Liver (tissue), 8 donors: ENCODE measurements at regions not wholly inside any gene's neighbourhood (a gene's known extent, or its start where the extent isn't known, plus 50 kb on each side); places are given as distances from the start of the nearest gene placed in this dataset.

Source experiments
- DNase-seq: peaks from one replicate; pipeline ENCODE4 v3.0.0-alpha.2; 2017; ENCODE audit warnings: low spot score
- H3K27ac ChIP-seq, 2 donors: one replicate each; pipeline ENCODE4 v1.7.0; 2013; ENCODE audit warnings: inconsistent platforms in 2 of 2, low read length in 2 of 2, control low read depth in 1 of 2, low read depth in 1 of 2, mild to moderate bottlenecking in 1 of 2
- H3K27me3 ChIP-seq, 4 donors: one replicate each; pipeline versions ENCODE4 v1.6.1 to v1.7.0; 2013; ENCODE audit warnings: low read length in 3 of 4, inconsistent platforms in 1 of 4, mild to moderate bottlenecking in 1 of 4, moderate library complexity in 1 of 4; ENCODE audit not compliant: control insufficient read depth in 4 of 4, insufficient read depth in 4 of 4
- H3K36me3 ChIP-seq, 4 donors: one replicate each; pipeline versions ENCODE4 v1.6.1 to v1.7.0; 2013; ENCODE audit warnings: low read length in 3 of 4, mild to moderate bottlenecking in 3 of 4, low read depth in 1 of 4, moderate library complexity in 1 of 4; ENCODE audit not compliant: control insufficient read depth in 4 of 4, insufficient read depth in 3 of 4
- H3K4me1 ChIP-seq, 4 donors: one replicate each; pipeline versions ENCODE4 v1.6.1 to v1.7.0; 2013; ENCODE audit warnings: low read length in 3 of 4, mild to moderate bottlenecking in 3 of 4, moderate library complexity in 1 of 4; ENCODE audit not compliant: control insufficient read depth in 4 of 4, insufficient read depth in 4 of 4
- H3K4me3 ChIP-seq, 3 donors: one replicate each; pipeline versions ENCODE4 v1.6.1 to v1.7.0; 2013; ENCODE audit warnings: low read length in 3 of 3, control low read depth in 1 of 3, low read depth in 1 of 3, mild to moderate bottlenecking in 1 of 3
- H3K9ac ChIP-seq, 2 donors: one replicate each; pipeline ENCODE4 v1.7.0; 2013; ENCODE audit warnings: low read length in 2 of 2, mild to moderate bottlenecking in 2 of 2, moderate library complexity in 2 of 2, control low read depth in 1 of 2, low read depth in 1 of 2
- H3K9me3 ChIP-seq, 4 donors: one replicate each; pipeline versions ENCODE4 v1.6.1 to v1.7.0; 2013; ENCODE audit warnings: low read length in 3 of 4; ENCODE audit not compliant: control insufficient read depth in 4 of 4
- EGR1 ChIP-seq, 2 donors: IDR thresholded peaks; 2 replicates each; pipeline ENCODE4 v1.6.1; 2016 to 2018; ENCODE audit warnings: antibody characterized with exemption in 2 of 2, low read depth in 2 of 2
- FOXA1 ChIP-seq: IDR thresholded peaks from 2 replicates; pipeline ENCODE4 v1.6.1; 2016; ENCODE audit warnings: antibody characterized with exemption
- FOXA2 ChIP-seq: IDR thresholded peaks from 2 replicates; pipeline ENCODE4 v1.6.1; 2016; ENCODE audit warnings: antibody characterized with exemption
- GABPA ChIP-seq, 2 donors: IDR thresholded peaks in 1 of 2; conservative IDR thresholded peaks in 1 of 2; 2 replicates each; pipeline ENCODE4 v1.6.1; 2016; ENCODE audit warnings: antibody characterized with exemption in 2 of 2, mild to moderate bottlenecking in 1 of 2, moderate library complexity in 1 of 2
- HNF4A ChIP-seq, 2 donors: conservative IDR thresholded peaks; 2 replicates each; pipeline ENCODE4 v1.6.1; 2016; ENCODE audit warnings: antibody characterized with exemption in 2 of 2, mild to moderate bottlenecking in 2 of 2
- HNF4G ChIP-seq: IDR thresholded peaks from 2 replicates; pipeline ENCODE4 v1.6.1; 2016; ENCODE audit warnings: antibody characterized with exemption
- JUND ChIP-seq, 2 donors: IDR thresholded peaks; 2 replicates each; pipeline ENCODE4 v1.6.1; 2016; ENCODE audit warnings: antibody characterized with exemption in 2 of 2
- NR2F2 ChIP-seq: IDR thresholded peaks from 2 replicates; pipeline ENCODE4 v1.6.1; 2016; ENCODE audit warnings: antibody characterized with exemption
- RAD21 ChIP-seq, 2 donors: IDR thresholded peaks; 2 replicates each; pipeline ENCODE4 v1.6.1; 2016; ENCODE audit warnings: antibody characterized with exemption in 2 of 2, mild to moderate bottlenecking in 2 of 2
- RXRA ChIP-seq, 2 donors: IDR thresholded peaks; 2 replicates each; pipeline ENCODE4 v1.6.1; 2017 to 2018; ENCODE audit warnings: antibody characterized with exemption in 2 of 2, mild to moderate bottlenecking in 1 of 2
- SP1 ChIP-seq: IDR thresholded peaks from 2 replicates; pipeline ENCODE4 v1.6.1; 2018; ENCODE audit warnings: antibody characterized with exemption, mild to moderate bottlenecking
- YY1 ChIP-seq: IDR thresholded peaks from 2 replicates; pipeline ENCODE4 v1.6.1; 2016; ENCODE audit warnings: antibody characterized with exemption, mild to moderate bottlenecking
- WGBS: extraction: QIAGEN DNeasy Blood & Tissue Kit; methylation state at CpG from one replicate; pipeline ENCODE4 v1.1.7; 2013; 5-methylcytosine and 5-hydroxymethylcytosine counted together
- TF ChIP-seq, protein P1 (sequence below): fragments of 150-350 bp; IDR thresholded peaks from 2 replicates; pipeline ENCODE4 v1.5.1; 2017; ENCODE audit warnings: improper control_type of control experiment, low read depth, low read length; ENCODE audit not compliant: missing input control
- TF ChIP-seq, protein P2 (sequence below): IDR thresholded peaks from 2 replicates; pipeline ENCODE4 v1.6.1; 2016; ENCODE audit warnings: antibody characterized with exemption
- TF ChIP-seq, protein P3 (sequence below): IDR thresholded peaks from 2 replicates; pipeline ENCODE4 v1.6.1; 2016; ENCODE audit warnings: antibody characterized with exemption
- donor health status: healthy.
- donor health status: healthy.
- donor health status: healthy.
- donor health status: healthy.
- donor health status: healthy.

DNA sequence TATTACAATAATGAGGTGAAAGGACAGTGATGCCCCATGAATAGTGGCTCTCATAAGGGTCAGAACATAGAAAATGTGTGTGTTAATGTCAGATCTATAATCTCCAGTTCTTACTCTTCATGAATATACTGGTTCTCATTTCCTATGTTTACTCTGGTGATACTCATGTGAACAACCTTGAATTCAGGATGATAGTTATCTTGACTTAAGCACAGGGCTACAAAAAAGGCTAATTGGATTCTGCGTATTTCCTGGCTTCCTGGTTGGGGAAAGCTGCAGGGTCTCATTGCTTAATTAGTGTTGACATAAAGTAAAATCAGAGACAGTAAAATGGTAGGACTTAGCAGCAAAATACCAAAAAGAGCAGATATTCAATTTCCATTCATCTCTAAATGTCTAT, 1316.8 kb upstream of the RAG2 start (continued):
- TF ChIP-seq, protein P1, sequence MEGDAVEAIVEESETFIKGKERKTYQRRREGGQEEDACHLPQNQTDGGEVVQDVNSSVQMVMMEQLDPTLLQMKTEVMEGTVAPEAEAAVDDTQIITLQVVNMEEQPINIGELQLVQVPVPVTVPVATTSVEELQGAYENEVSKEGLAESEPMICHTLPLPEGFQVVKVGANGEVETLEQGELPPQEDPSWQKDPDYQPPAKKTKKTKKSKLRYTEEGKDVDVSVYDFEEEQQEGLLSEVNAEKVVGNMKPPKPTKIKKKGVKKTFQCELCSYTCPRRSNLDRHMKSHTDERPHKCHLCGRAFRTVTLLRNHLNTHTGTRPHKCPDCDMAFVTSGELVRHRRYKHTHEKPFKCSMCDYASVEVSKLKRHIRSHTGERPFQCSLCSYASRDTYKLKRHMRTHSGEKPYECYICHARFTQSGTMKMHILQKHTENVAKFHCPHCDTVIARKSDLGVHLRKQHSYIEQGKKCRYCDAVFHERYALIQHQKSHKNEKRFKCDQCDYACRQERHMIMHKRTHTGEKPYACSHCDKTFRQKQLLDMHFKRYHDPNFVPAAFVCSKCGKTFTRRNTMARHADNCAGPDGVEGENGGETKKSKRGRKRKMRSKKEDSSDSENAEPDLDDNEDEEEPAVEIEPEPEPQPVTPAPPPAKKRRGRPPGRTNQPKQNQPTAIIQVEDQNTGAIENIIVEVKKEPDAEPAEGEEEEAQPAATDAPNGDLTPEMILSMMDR: no peak

DNA sequence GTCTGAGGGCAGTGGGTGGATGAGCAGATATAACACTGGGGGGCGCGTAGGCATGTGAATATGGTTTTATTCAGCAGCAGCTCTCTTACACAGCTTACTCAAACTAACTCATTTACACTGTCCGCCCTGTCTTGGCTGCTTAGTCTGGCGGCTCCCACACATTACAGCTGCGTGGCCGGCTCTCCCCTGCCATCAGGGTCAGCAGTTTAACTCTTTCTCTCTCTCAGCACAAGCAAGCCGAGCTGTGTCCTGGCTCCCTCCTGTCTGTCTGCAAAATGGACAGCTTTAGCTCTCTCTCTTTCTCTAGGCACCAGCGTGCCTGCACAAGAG, 1310.1 kb upstream of the RAG2 start:
- Histone ChIP-seq H3K9ac (no peak overlapping the region), H3K27ac (no peak overlapping the region), H3K4me1 (no peaks in the 10 kb centered on the region), H3K27me3 (no peaks in the 10 kb centered on the region), H3K36me3 (no peaks in the 10 kb centered on the region), H3K9me3 (peaks cover 0 to 4% (median 0%) of the 10 kb centered on the region in 4 donors), H3K4me3 (no peak overlapping the region)
- DNase-seq: no peak
- 71% methylated on average over 8 of the region's 8 CpGs for WGBS
- no peak for TF ChIP-seq RAD21 (IDR thresholded peaks at IDR 0.05)
- no peak for TF ChIP-seq EGR1 (IDR thresholded peaks at IDR 0.05; ENCODE audit: low read depth in 2 of 2)
- no peak for TF ChIP-seq HNF4A (conservative IDR thresholded peaks at IDR 0.05)
- TF ChIP-seq, protein P2, sequence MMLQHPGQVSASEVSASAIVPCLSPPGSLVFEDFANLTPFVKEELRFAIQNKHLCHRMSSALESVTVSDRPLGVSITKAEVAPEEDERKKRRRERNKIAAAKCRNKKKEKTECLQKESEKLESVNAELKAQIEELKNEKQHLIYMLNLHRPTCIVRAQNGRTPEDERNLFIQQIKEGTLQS: no peak

DNA sequence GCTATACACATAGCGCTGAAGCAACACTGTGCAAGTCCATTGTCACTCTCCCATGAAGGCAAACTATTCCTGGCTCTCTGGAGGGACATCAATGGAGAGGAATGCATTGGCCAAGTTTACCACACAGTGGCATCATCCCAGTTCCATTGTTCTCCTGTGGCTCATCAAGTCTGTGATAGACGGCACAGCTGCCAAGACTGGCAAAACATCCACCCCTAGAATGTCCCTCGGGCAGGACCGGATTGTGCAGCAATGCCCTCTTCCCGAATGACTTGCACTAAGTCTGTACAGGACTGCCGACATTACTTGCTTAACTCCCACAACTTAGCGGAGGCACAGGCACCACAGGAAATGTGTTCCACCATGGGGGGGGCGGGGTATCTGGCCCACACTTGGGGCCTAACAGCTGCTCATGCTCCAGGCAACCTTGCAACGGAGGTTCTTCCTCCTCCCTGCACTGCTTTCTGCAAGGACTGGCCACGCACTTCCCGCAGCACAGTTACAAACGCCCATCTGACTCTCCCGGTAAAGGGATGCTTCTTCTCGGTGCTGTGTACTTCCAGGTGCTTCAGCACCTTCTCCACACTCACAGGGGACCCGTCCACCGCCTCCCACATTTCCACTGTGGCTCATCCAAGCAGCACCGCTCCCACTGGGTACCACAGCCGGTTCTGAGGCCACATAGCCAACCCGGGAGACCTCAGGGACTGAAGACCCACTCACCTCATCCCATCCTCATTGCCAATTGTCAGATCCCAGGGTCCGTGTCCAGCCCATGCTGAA, 1309.6 kb upstream of the RAG2 start:
- Histone ChIP-seq H3K27ac (no peak overlapping the region), H3K9ac (no peak overlapping the region), H3K9me3 (peaks cover 0 to 4% (median 0%) of the 10 kb centered on the region in 4 donors), H3K27me3 (no peaks in the 10 kb centered on the region), H3K4me3 (no peak overlapping the region), H3K4me1 (no peaks in the 10 kb centered on the region), H3K36me3 (no peaks in the 10 kb centered on the region)
- 78% methylated on average over 20 of the region's 20 CpGs for WGBS
- DNase-seq: no peak
- TF ChIP-seq SP1 (no peak), RXRA (IDR thresholded peaks at IDR 0.05) (no peak), HNF4G (no peak), HNF4A (conservative IDR thresholded peaks at IDR 0.05) (no peak)

DNA sequence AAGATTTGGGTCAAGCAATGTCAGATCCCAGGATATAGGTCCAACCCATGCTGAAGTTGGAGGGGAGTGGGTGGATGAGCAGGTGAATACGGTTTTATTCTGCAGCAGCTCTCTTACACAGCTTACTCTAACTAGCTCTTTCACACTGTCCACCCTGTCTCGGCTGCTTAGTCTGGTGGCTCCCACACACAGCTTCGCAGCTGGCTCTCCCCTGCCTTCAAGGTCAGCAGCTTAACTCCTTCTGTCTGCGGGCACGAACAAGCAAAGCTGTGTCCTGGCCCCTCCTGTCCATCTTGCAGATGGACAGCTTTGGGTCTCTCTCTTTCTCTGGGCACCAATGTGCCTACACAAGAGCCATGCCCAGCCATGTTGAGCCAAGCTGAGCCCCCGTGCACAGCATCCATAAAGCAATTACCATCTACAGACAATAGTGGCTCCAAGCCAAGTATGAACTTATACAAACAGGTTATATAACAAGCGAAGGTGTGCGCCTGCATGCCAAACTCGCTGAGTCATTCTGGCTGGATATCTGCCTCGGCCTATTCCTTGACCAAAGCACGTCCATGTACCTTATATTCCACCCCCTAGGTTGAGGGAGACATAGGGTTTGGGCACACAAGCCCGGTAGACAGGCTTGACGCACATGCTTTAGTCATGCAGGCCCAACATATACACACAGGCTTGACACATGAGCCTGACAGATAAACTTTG, 1307.8 kb upstream of the RAG2 start:
- Histone ChIP-seq H3K4me3 (no peak overlapping the region), H3K36me3 (no peaks in the 10 kb centered on the region)
- 79% methylated on average over 13 of the region's 13 CpGs for WGBS
- no peak for TF ChIP-seq FOXA1
- TF ChIP-seq GABPA (IDR thresholded peaks at IDR 0.05 in 1 of 2, conservative IDR thresholded peaks at IDR 0.05 in 1 of 2): no peak
- TF ChIP-seq, protein P1: no peak
- TF ChIP-seq EGR1 (IDR thresholded peaks at IDR 0.05; ENCODE audit: low read depth in 2 of 2): no peak
- no peak for TF ChIP-seq YY1
- TF ChIP-seq JUND (IDR thresholded peaks at IDR 0.05): no peak
- no peak for TF ChIP-seq NR2F2
- TF ChIP-seq HNF4G: no peak
- no peak for TF ChIP-seq FOXA2
- no peak for TF ChIP-seq HNF4A (conservative IDR thresholded peaks at IDR 0.05)
- TF ChIP-seq RAD21 (IDR thresholded peaks at IDR 0.05): no peak
- TF ChIP-seq, protein P3, sequence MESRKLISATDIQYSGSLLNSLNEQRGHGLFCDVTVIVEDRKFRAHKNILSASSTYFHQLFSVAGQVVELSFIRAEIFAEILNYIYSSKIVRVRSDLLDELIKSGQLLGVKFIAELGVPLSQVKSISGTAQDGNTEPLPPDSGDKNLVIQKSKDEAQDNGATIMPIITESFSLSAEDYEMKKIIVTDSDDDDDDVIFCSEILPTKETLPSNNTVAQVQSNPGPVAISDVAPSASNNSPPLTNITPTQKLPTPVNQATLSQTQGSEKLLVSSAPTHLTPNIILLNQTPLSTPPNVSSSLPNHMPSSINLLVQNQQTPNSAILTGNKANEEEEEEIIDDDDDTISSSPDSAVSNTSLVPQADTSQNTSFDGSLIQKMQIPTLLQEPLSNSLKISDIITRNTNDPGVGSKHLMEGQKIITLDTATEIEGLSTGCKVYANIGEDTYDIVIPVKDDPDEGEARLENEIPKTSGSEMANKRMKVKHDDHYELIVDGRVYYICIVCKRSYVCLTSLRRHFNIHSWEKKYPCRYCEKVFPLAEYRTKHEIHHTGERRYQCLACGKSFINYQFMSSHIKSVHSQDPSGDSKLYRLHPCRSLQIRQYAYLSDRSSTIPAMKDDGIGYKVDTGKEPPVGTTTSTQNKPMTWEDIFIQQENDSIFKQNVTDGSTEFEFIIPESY: no peak
- no peak for TF ChIP-seq RXRA (IDR thresholded peaks at IDR 0.05)
- TF ChIP-seq, protein P2: no peak

More for the DNA sequence above, 1307.8 kb upstream of the RAG2 start:
- Histone ChIP-seq H3K27me3 (no peaks in the 10 kb centered on the region), H3K9me3 (peaks cover 0 to 4% (median 0%) of the 10 kb centered on the region in 4 donors), H3K4me1 (no peaks in the 10 kb centered on the region), H3K27ac (no peak overlapping the region), H3K9ac (no peak overlapping the region)
- no peak for DNase-seq
